Vagina (tissue), 2 donors: ENCODE measurements at regions not wholly inside any gene's neighbourhood (a gene's known extent, or its start where the extent isn't known, plus 50 kb on each side); places are given as distances from the start of the nearest gene placed in this dataset.

Experiments used
- POLR2A ChIP-seq, 2 donors: fragments of 450-650 bp; IDR thresholded peaks; one replicate each; pipeline ENCODE4 v1.6.1; 2017; ENCODE audit warnings: antibody characterized with exemption in 2 of 2, mild to moderate bottlenecking in 2 of 2, moderate library complexity in 2 of 2
- POLR2AphosphoS5 ChIP-seq, 2 donors: sonication (generic); formaldehyde crosslinking; IDR thresholded peaks; one replicate each; pipeline ENCODE4 v1.9.0; 2017; ENCODE audit warnings: antibody characterized with exemption in 2 of 2, mild to moderate bottlenecking in 2 of 2, low read depth in 1 of 2; ENCODE audit not compliant: insufficient read depth in 1 of 2
- TF ChIP-seq, protein P1 (sequence below), 3 experiments: fragments of 450-650 bp in 2 of 3; fragments of 200-600 bp in 1 of 3; sonication (generic) in 1 of 3; IDR thresholded peaks; one replicate each; pipeline ENCODE4 v1.5.1; 2017 to 2019; ENCODE audit warnings: antibody characterized with exemption in 3 of 3, mild to moderate bottlenecking in 2 of 3, moderate library complexity in 2 of 3

DNA sequence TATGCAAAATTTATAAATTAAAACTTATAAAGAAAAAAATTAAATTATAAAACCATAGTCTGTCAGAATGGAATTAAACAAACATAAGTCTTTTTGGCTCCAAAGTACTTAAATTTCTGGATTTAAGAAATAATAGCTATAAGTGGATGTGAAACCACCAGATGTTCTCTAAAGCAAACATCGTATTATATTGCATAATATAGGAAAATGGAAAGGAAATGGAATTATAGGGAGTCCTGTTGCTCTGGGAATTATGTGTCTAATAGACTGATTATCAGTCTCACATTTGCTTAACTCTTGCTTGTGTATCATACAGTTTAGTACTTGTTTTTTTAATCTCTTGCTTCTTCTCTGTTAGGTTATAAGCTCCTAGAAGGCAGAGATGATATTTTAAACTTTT is 819.2 kb downstream of the RAPGEF2 start:
- TF ChIP-seq, protein P1, sequence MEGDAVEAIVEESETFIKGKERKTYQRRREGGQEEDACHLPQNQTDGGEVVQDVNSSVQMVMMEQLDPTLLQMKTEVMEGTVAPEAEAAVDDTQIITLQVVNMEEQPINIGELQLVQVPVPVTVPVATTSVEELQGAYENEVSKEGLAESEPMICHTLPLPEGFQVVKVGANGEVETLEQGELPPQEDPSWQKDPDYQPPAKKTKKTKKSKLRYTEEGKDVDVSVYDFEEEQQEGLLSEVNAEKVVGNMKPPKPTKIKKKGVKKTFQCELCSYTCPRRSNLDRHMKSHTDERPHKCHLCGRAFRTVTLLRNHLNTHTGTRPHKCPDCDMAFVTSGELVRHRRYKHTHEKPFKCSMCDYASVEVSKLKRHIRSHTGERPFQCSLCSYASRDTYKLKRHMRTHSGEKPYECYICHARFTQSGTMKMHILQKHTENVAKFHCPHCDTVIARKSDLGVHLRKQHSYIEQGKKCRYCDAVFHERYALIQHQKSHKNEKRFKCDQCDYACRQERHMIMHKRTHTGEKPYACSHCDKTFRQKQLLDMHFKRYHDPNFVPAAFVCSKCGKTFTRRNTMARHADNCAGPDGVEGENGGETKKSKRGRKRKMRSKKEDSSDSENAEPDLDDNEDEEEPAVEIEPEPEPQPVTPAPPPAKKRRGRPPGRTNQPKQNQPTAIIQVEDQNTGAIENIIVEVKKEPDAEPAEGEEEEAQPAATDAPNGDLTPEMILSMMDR (IDR thresholded peaks at IDR 0.05): no peak
- TF ChIP-seq POLR2A (IDR thresholded peaks at IDR 0.05) (no peak), POLR2AphosphoS5 (IDR thresholded peaks at IDR 0.05; ENCODE audit: insufficient read depth in 1 of 2, low read depth in 1 of 2) (no peak)
